ENCODE measurements at regions not wholly inside any gene's neighbourhood (a gene's known extent, or its start where the extent isn't known, plus 50 kb on each side); places are given as distances from the start of the nearest gene placed in this dataset.
A peak's percentile ranks its signal among the peaks of the same experiment; 100 is the strongest.

DNA sequence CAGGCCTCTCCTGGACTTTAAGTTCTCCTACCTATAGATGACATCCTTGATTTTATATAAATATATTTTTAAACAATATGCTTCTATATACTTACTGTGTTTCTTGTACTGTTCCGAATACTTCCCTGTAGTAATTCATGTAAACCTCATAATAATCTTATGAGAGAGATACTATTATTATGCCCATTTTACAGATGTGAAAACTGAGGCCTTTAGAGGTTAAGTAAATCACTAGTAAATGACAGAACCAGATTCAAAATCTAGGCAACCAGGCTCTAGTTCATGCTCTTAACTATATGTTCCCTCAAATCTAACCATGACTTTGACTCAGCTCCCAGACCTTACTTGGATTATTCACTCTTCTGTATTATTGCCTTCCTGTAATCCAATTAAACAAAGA, 243.0 kb upstream of the NR4A3 start:
- Histone ChIP-seq H2AFZ (ENCODE audit: low read length) (no peak overlapping the region), H3K4me1 (ENCODE audit: insufficient read depth, low read length) (no peaks in the 10 kb centered on the region), H3K9ac (ENCODE audit: insufficient read depth, low read depth, low read length) (no peak overlapping the region), H3K27me3 (ENCODE audit: control insufficient read depth in 1 of 2, insufficient read depth in 2 of 2, low read length in 2 of 2) (no peaks in the 10 kb centered on the region; a peak in 1 of 5 replicates), H3K79me2 (ENCODE audit: insufficient read depth, low read length) (no peaks in the 10 kb centered on the region), H3K27ac (ENCODE audit: extremely low read length, insufficient read depth, low read length) (no peak overlapping the region), H3K4me2 (ENCODE audit: low read depth, low read length) (no peak overlapping the region), H3K4me3 (replicated peaks in 1 of 3; ENCODE audit: insufficient read depth in 1 of 3, low read depth in 2 of 3, low read length in 3 of 3) (no peak overlapping the region), H3K36me3 (replicated peaks in 1 of 2; ENCODE audit: control insufficient read depth in 1 of 2, insufficient read depth in 2 of 2, low read length in 2 of 2) (no peaks in the 10 kb centered on the region), H3K9me3 (ENCODE audit: low read length) (no peaks in the 10 kb centered on the region), H4K20me1 (ENCODE audit: insufficient read depth, low read length) (no peaks in the 10 kb centered on the region)
- no peak for DNase-seq (ENCODE audit: low spot score)
- 4% methylated on average over 1 of the region's 1 CpG for WGBS (ENCODE audit: low lambda C conversion rate)
- TF ChIP-seq, protein P1, sequence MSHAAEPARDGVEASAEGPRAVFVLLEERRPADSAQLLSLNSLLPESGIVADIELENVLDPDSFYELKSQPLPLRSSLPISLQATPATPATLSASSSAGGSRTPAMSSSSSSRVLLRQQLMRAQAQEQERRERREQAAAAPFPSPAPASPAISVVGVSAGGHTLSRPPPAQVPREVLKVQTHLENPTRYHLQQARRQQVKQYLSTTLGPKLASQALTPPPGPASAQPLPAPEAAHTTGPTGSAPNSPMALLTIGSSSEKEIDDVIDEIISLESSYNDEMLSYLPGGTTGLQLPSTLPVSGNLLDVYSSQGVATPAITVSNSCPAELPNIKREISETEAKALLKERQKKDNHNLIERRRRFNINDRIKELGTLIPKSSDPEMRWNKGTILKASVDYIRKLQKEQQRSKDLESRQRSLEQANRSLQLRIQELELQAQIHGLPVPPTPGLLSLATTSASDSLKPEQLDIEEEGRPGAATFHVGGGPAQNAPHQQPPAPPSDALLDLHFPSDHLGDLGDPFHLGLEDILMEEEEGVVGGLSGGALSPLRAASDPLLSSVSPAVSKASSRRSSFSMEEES (CRISPR knock-in tag; IDR thresholded peaks at IDR 0.05) = no peak
- TF ChIP-seq ZNF629 (CRISPR knock-in tag; conservative IDR thresholded peaks at IDR 0.05) = 0 out of 2 replicates have a peak, but pooled peaks have one; percentile 20
- FAIRE-seq = no peak
- ChIA-PET POLR2A (no interaction called here), CTCF (ENCODE audit: low intra/inter-chr PET ratio, low total read pairs) (no interaction called here)
- in situ Hi-C loops (cut with HindIII; ENCODE audit: extremely low pct_ligation_motif_present, low pct_unique_long_range_greater_than_20kb) (no loop called here), intact Hi-C loops (cut with micrococcal nuclease; ENCODE audit: unreplicated experiment) (no loop called here)
- BruUV-seq (replicated peaks) = no TSS peak
- ATAC-seq = no peak

DNA sequence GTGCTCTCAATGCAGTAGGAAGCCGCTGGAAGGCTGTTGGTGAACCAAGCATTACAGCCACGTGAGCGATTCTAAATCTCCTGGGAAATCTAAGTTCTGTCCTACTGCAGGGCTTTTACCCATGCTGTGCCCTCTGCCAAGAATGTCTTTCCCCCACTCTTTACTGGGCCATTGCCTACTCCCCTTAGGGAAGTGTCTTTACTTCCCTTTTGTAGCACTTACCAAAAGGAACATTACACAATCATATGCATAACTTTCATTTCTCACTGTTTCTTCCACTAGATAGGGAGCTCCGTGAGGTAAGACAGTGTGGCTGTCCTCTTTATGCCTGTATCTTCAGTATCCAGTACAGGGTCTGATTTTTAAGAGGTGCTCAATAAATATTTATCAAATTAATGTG, 241.7 kb upstream of the NR4A3 start:
- no peak overlapping the region for H2AFZ ChIP-seq (ENCODE audit: low read length)
- in situ Hi-C loops (cut with HindIII; ENCODE audit: extremely low pct_ligation_motif_present, low pct_unique_long_range_greater_than_20kb) (no loop called here), intact Hi-C loops (cut with micrococcal nuclease; ENCODE audit: unreplicated experiment) (no loop called here)
- no peak overlapping the region for H3K27ac ChIP-seq (ENCODE audit: extremely low read length, insufficient read depth, low read length)
- no peak for DNase-seq (ENCODE audit: low spot score)
- no peak overlapping the region for H3K4me3 ChIP-seq (replicated peaks in 1 of 3; ENCODE audit: insufficient read depth in 1 of 3, low read depth in 2 of 3, low read length in 3 of 3)
- WGBS (ENCODE audit: low lambda C conversion rate) = 6% methylated on average over 4 of the region's 4 CpGs
- CTCF ChIA-PET (ENCODE audit: low intra/inter-chr PET ratio, low total read pairs) = no interaction called here
- POLR2A ChIA-PET = no interaction called here
- H3K4me1 ChIP-seq (ENCODE audit: insufficient read depth, low read length) = no peaks in the 10 kb centered on the region
- no peak for FAIRE-seq
- no peak overlapping the region for H3K4me2 ChIP-seq (ENCODE audit: low read depth, low read length)
- no peak for ATAC-seq
- H3K36me3 ChIP-seq (replicated peaks in 1 of 2; ENCODE audit: control insufficient read depth in 1 of 2, insufficient read depth in 2 of 2, low read length in 2 of 2) = no peaks in the 10 kb centered on the region
- H4K20me1 ChIP-seq (ENCODE audit: insufficient read depth, low read length) = no peaks in the 10 kb centered on the region
- no peaks in the 10 kb centered on the region; a peak in 1 of 5 replicates for H3K27me3 ChIP-seq (ENCODE audit: control insufficient read depth in 1 of 2, insufficient read depth in 2 of 2, low read length in 2 of 2)
- no peak overlapping the region for H3K9ac ChIP-seq (ENCODE audit: insufficient read depth, low read depth, low read length)
- H3K9me3 ChIP-seq (ENCODE audit: low read length) = no peaks in the 10 kb centered on the region
- BruUV-seq (replicated peaks) = no TSS peak
- no peaks in the 10 kb centered on the region for H3K79me2 ChIP-seq (ENCODE audit: insufficient read depth, low read length)
- no peak for TF ChIP-seq MAFK (conservative IDR thresholded peaks at IDR 0.05 in 1 of 2, IDR thresholded peaks at IDR 0.05 in 1 of 2; ENCODE audit: low read length in 2 of 2)
- TF ChIP-seq, protein P2, sequence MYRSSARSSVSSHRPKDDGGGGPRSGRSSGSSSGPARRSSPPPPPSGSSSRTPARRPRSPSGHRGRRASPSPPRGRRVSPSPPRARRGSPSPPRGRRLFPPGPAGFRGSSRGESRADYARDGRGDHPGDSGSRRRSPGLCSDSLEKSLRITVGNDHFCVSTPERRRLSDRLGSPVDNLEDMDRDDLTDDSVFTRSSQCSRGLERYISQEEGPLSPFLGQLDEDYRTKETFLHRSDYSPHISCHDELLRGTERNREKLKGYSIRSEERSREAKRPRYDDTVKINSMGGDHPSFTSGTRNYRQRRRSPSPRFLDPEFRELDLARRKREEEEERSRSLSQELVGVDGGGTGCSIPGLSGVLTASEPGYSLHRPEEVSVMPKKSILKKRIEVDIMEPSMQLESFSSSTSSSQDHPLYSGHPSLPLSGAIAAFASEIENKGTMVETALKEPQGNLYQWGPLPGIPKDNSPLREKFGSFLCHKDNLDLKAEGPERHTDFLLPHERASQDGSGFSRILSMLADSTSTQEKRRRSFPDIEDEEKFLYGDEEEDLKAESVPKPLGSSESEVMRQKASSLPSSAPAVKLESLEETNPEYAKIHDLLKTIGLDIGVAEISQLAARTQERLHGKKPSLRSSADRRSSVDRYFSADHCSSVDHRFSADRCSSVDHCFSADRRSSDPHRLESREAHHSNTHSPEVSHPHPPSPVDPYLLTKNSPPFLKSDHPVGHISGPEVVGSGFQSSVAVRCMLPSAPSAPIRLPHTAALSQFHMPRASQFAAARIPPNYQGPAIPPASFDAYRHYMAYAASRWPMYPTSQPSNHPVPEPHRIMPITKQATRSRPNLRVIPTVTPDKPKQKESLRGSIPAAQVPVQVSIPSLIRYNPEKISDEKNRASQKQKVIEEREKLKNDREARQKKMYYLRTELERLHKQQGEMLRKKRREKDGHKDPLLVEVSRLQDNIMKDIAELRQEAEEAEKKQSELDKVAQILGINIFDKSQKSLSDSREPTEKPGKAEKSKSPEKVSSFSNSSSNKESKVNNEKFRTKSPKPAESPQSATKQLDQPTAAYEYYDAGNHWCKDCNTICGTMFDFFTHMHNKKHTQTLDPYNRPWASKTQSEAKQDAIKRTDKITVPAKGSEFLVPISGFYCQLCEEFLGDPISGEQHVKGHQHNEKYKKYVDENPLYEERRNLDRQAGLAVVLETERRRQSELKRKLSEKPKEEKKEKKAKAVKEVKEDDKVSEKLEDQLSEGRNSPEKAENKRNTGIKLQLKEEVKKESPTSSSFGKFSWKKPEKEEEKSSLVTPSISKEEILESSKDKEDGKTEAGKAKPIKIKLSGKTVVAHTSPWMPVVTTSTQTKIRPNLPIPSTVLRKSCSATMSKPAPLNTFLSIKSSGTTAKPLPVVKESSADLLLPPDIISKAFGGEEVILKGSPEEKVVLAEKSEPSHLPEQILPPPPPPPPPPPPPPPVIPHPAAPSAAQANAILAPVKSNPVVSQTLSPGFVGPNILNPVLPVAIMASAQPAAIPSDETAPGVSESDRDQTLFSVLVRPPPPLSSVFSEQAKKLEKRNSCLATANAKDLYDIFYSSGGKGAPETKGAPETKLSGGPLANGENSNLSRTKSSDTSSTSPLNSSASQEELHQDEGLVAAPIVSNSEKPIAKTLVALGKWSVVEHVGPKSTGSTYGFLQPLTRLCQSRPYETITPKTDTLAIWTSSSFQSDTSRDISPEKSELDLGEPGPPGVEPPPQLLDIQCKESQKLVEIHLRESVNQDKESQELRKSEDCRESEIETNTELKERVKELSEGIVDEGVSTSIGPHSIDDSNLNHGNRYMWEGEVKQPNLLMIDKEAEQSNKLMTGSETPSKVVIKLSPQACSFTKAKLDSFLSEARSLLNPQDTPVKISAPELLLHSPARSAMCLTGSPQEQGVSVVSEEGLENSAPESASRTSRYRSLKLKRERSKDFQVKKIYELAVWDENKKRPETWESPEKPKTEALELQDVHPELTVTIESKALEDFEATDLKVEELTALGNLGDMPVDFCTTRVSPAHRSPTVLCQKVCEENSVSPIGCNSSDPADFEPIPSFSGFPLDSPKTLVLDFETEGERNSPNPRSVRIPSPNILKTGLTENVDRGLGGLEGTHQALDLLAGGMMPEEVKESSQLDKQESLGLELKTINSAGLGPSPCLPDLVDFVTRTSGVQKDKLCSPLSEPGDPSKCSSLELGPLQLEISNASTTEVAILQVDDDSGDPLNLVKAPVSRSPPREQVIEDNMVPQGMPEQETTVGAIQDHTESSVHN (CRISPR knock-in tag; IDR thresholded peaks at IDR 0.05) = no peak
- TF ChIP-seq, protein P3, sequence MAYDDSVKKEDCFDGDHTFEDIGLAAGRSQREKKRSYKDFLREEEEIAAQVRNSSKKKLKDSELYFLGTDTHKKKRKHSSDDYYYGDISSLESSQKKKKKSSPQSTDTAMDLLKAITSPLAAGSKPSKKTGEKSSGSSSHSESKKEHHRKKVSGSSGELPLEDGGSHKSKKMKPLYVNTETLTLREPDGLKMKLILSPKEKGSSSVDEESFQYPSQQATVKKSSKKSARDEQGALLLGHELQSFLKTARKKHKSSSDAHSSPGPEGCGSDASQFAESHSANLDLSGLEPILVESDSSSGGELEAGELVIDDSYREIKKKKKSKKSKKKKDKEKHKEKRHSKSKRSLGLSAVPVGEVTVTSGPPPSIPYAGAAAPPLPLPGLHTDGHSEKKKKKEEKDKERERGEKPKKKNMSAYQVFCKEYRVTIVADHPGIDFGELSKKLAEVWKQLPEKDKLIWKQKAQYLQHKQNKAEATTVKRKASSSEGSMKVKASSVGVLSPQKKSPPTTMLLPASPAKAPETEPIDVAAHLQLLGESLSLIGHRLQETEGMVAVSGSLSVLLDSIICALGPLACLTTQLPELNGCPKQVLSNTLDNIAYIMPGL (CRISPR knock-in tag; IDR thresholded peaks at IDR 0.05; ENCODE audit: borderline replicate concordance in 1 of 2, low read depth in 1 of 2) = no peak
- TF ChIP-seq ZSCAN9 (CRISPR knock-in tag; IDR thresholded peaks at IDR 0.05; ENCODE audit: borderline replicate concordance) = no peak
